Amygdala (tissue), 56 donors: ENCODE measurements at regions not wholly inside any gene's neighbourhood (a gene's known extent, or its start where the extent isn't known, plus 50 kb on each side); places are given as distances from the start of the nearest gene placed in this dataset.
A peak's percentile ranks its signal among the peaks of the same experiment; 100 is the strongest.

Experiments used
- DNase-seq, 56 donors: peaks; one replicate each; lab custom pipeline; 2025; lab: John Stamatoyannopoulos, UW

GRCh38 chr2:63775191-63775590, 66.5 kb upstream of the UGP2 start:
- no peak for DNase-seq

GRCh38 chr2:63776382-63776781, 65.3 kb upstream of the UGP2 start:
- DNase-seq, result no peak

GRCh38 chr2:63777816-63778215, 63.9 kb upstream of the UGP2 start:
- no peak for DNase-seq

- no peak for DNase-seq
These were observed 63.3 kb upstream of the UGP2 start for GRCh38 chr2:63778391-63778790.

- peak in 2 of 56 donors; percentile 1 to 14 for DNase-seq
These were observed 61.1 kb upstream of the UGP2 start for GRCh38 chr2:63780518-63781155.

- DNase-seq, result no peak
These were observed 57.2 kb upstream of the UGP2 start for GRCh38 chr2:63784461-63784860.

- no peak for DNase-seq
These were observed 56.6 kb upstream of the UGP2 start for GRCh38 chr2:63785096-63785495.

GRCh38 chr2:63786471-63786870, 55.2 kb upstream of the UGP2 start:
- no peak for DNase-seq

- DNase-seq, result no peak
These were observed 53.6 kb upstream of the UGP2 start for GRCh38 chr2:63788071-63788470.

- no peak for DNase-seq
These were observed 52.2 kb upstream of the UGP2 start for GRCh38 chr2:63789338-63790020.

GRCh38 chr2:63790491-63790890, 51.2 kb upstream of the UGP2 start:
- no peak for DNase-seq

GRCh38 chr2:63790906-63791305, 50.8 kb upstream of the UGP2 start:
- no peak for DNase-seq

GRCh38 chr2:63791387-63791786, 50.3 kb upstream of the UGP2 start:
- DNase-seq, result no peak
